ENCODE measurements at regions not wholly inside any gene's neighbourhood (a gene's known extent, or its start where the extent isn't known, plus 50 kb on each side); places are given as distances from the start of the nearest gene placed in this dataset.

GRCh38 chr1:57966751-57967406 lies 543.0 kb upstream of the DAB1 start:
- POLR2A ChIA-PET, result no interaction called here

GRCh38 chr1:57966340-57966739 lies 542.5 kb upstream of the DAB1 start:
- CTCF ChIA-PET, result interaction anchor here (1.0 to 1.3 kb wide), 2 partner anchors 9 to 10 kb away, joined by 3 to 5 read pairs; no protein-coding TSS in a partner anchor

More at GRCh38 chr1:57966751-57967406, 543.0 kb upstream of the DAB1 start:
- no peak for TF ChIP-seq CTCF (IDR thresholded peaks at IDR 0.05; ENCODE audit: control extremely low read depth, extremely low read depth, low read depth, missing control alignments)
- DNase-seq (ENCODE audit: extremely low spot score), result no peak
- CTCF ChIA-PET, result interaction anchor here (0.9 to 1.0 kb wide), 3 partner anchors 8 to 10 kb away, joined by 3 to 4 read pairs (median 3); no protein-coding TSS in a partner anchor

GRCh38 chr1:57963581-57963980 lies 539.7 kb upstream of the DAB1 start:
- POLR2A ChIA-PET, result no interaction called here
- DNase-seq (ENCODE audit: extremely low spot score), result no peak
- CTCF ChIA-PET, result interaction anchor here (1.0 kb wide), 1 partner anchor 13 kb away, joined by 4 read pairs; no protein-coding TSS in a partner anchor
- TF ChIP-seq CTCF (IDR thresholded peaks at IDR 0.05; ENCODE audit: control extremely low read depth, extremely low read depth, low read depth, missing control alignments), result no peak

More at GRCh38 chr1:57966340-57966739, 542.5 kb upstream of the DAB1 start:
- POLR2A ChIA-PET, result no interaction called here
- no peak for TF ChIP-seq CTCF (IDR thresholded peaks at IDR 0.05; ENCODE audit: control extremely low read depth, extremely low read depth, low read depth, missing control alignments)
- DNase-seq (ENCODE audit: extremely low spot score), result no peak

GRCh38 chr1:57959531-57960241 lies 535.8 kb upstream of the DAB1 start:
- DNase-seq (ENCODE audit: extremely low spot score), result no peak
- TF ChIP-seq CTCF (IDR thresholded peaks at IDR 0.05; ENCODE audit: control extremely low read depth, extremely low read depth, low read depth, missing control alignments), result no peak
- POLR2A ChIA-PET, result no interaction called here
- CTCF ChIA-PET, result interaction anchor here (0.6 to 1.3 kb wide), 3 partner anchors 8 to 292 kb away, joined by 3 to 4 read pairs (median 3); no protein-coding TSS in a partner anchor

- DNase-seq (ENCODE audit: extremely low spot score), result no peak
- TF ChIP-seq CTCF (IDR thresholded peaks at IDR 0.05; ENCODE audit: control extremely low read depth, extremely low read depth, low read depth, missing control alignments), result no peak
- POLR2A ChIA-PET, result no interaction called here
- CTCF ChIA-PET, result interaction anchor here (1.7 kb wide), 1 partner anchor 26 kb away, joined by 3 read pairs; no protein-coding TSS in a partner anchor
Observed at GRCh38 chr1:57957576-57957975, 533.7 kb upstream of the DAB1 start.

GRCh38 chr1:57951390-57951789 lies 527.5 kb upstream of the DAB1 start:
- no peak for DNase-seq (ENCODE audit: extremely low spot score)
- TF ChIP-seq CTCF (IDR thresholded peaks at IDR 0.05; ENCODE audit: control extremely low read depth, extremely low read depth, low read depth, missing control alignments), result no peak
- CTCF ChIA-PET, result interaction anchor here (1.9 kb wide), 1 partner anchor 13 kb away, joined by 4 read pairs; no protein-coding TSS in a partner anchor
- POLR2A ChIA-PET, result no interaction called here

Data from GM10248 (cell line).